ENCODE measurements at regions not wholly inside any gene's neighbourhood (a gene's known extent, or its start where the extent isn't known, plus 50 kb on each side); places are given as distances from the start of the nearest gene placed in this dataset.

- in situ Hi-C loops (cut with HindIII; ENCODE audit: low sequenced_read_pairs), result no loop called here
Observed at GRCh38 chr5:153432583-153432982, 57.9 kb upstream of the GRIA1 start.

DNA sequence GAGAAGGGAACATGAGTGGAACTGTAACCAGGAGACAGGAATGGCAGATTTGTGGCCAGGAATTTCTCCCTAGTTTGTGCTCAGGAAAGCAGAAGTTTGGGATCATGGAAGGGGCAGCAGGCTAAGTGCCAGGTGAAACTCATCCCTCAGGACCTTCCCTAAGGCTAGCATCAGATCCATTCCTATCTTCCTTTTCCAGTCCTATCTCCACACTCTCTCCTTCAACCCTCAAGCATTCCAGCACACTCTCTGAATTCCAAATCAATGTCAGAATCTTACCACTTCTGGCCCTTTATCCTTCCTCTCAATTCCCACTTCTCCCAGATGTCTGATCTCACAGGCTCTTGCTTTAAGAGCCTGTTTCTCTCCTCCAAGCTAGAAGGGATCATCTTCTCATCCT, 53.2 kb upstream of the GRIA1 start:
- in situ Hi-C loops (cut with HindIII; ENCODE audit: low sequenced_read_pairs), result no loop called here

DNA sequence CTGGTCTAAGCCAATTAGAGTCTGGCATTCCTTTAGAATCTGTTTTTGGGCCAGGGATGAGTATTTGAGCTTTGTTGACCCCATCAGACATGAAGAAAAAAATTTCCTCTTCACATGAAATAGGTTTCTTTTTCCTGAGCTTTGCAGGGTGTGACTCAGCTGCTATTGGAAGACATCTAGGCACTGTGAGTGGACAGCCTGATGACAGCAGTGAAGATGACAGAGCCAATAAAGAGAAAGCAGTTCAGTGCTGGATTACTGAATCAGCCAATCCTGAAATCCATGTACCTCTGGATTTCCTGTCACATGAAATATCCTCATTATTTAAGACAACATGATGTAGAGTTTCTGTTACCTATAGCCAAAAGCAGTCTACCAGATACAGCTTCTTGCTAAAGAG, 51.3 kb upstream of the GRIA1 start:
- in situ Hi-C loops (cut with HindIII; ENCODE audit: low sequenced_read_pairs), result no loop called here

All from endothelial cell of hepatic sinusoid (primary cell).